ENCODE measurements at regions not wholly inside any gene's neighbourhood (a gene's known extent, or its start where the extent isn't known, plus 50 kb on each side); places are given as distances from the start of the nearest gene placed in this dataset.

DNA sequence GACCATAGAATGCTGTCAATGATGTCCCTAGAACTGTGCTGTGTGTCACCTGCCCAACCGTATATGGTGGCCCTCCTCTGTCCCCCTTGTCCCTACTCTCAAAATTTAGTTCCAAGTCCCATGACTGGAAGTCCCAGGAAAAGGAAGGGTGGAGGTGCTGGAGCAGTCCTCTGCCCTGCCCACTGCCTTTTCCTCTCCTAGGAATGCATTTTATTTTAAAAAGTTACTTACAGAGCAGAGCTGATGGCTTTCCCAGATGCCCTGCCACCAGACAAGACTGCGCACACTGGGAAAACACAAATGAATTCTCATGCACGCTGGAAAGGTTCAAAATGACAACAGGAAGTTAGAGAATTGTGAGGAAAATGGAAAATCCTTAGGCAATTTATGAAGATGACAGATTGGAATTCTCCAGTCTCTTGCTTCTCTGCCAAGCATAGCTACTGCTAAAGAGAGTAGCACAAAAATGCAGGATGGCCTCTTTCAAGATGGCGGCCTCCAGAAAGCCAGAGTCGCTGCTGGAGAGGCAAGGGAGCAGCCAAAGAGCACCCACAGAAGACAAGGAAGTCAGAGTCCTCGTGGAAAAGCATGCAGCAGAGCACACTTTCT, 117.1 kb upstream of the TSC22D1 start:
- TF ChIP-seq, protein P1, sequence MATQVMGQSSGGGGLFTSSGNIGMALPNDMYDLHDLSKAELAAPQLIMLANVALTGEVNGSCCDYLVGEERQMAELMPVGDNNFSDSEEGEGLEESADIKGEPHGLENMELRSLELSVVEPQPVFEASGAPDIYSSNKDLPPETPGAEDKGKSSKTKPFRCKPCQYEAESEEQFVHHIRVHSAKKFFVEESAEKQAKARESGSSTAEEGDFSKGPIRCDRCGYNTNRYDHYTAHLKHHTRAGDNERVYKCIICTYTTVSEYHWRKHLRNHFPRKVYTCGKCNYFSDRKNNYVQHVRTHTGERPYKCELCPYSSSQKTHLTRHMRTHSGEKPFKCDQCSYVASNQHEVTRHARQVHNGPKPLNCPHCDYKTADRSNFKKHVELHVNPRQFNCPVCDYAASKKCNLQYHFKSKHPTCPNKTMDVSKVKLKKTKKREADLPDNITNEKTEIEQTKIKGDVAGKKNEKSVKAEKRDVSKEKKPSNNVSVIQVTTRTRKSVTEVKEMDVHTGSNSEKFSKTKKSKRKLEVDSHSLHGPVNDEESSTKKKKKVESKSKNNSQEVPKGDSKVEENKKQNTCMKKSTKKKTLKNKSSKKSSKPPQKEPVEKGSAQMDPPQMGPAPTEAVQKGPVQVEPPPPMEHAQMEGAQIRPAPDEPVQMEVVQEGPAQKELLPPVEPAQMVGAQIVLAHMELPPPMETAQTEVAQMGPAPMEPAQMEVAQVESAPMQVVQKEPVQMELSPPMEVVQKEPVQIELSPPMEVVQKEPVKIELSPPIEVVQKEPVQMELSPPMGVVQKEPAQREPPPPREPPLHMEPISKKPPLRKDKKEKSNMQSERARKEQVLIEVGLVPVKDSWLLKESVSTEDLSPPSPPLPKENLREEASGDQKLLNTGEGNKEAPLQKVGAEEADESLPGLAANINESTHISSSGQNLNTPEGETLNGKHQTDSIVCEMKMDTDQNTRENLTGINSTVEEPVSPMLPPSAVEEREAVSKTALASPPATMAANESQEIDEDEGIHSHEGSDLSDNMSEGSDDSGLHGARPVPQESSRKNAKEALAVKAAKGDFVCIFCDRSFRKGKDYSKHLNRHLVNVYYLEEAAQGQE (IDR thresholded peaks at IDR 0.05), result no peak
- TF ChIP-seq HMGXB4 (CRISPR knock-in tag; IDR thresholded peaks at IDR 0.05; ENCODE audit: borderline replicate concordance), result no peak
- TF ChIP-seq, protein P2, sequence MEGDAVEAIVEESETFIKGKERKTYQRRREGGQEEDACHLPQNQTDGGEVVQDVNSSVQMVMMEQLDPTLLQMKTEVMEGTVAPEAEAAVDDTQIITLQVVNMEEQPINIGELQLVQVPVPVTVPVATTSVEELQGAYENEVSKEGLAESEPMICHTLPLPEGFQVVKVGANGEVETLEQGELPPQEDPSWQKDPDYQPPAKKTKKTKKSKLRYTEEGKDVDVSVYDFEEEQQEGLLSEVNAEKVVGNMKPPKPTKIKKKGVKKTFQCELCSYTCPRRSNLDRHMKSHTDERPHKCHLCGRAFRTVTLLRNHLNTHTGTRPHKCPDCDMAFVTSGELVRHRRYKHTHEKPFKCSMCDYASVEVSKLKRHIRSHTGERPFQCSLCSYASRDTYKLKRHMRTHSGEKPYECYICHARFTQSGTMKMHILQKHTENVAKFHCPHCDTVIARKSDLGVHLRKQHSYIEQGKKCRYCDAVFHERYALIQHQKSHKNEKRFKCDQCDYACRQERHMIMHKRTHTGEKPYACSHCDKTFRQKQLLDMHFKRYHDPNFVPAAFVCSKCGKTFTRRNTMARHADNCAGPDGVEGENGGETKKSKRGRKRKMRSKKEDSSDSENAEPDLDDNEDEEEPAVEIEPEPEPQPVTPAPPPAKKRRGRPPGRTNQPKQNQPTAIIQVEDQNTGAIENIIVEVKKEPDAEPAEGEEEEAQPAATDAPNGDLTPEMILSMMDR (IDR thresholded peaks at IDR 0.05), result no peak
